Astrocyte of the spinal cord (primary cell): ENCODE measurements at regions not wholly inside any gene's neighbourhood (a gene's known extent, or its start where the extent isn't known, plus 50 kb on each side); places are given as distances from the start of the nearest gene placed in this dataset.

Source experiments
- DNase-seq: peaks from one replicate; pipeline ENCODE4 v3.0.0; 2011; ENCODE audit warnings: low read depth, low spot score
- H3K4me3 ChIP-seq: 2 replicates; pipeline ENCODE4 v1.5.1; 2011; ENCODE audit warnings: low read depth, mild to moderate bottlenecking, low read length, moderate library complexity
- in situ Hi-C: cut with HindIII; loops from 2 replicates; pipeline ENCODE4 v1.10.0; 2017; ENCODE audit warnings: low sequenced_read_pairs
- TF ChIP-seq, protein P1 (sequence below): IDR thresholded peaks from 2 replicates; pipeline ENCODE4 v1.5.1; 2012; ENCODE audit warnings: low read depth, mild to moderate bottlenecking, low read length, inconsistent platforms

DNA sequence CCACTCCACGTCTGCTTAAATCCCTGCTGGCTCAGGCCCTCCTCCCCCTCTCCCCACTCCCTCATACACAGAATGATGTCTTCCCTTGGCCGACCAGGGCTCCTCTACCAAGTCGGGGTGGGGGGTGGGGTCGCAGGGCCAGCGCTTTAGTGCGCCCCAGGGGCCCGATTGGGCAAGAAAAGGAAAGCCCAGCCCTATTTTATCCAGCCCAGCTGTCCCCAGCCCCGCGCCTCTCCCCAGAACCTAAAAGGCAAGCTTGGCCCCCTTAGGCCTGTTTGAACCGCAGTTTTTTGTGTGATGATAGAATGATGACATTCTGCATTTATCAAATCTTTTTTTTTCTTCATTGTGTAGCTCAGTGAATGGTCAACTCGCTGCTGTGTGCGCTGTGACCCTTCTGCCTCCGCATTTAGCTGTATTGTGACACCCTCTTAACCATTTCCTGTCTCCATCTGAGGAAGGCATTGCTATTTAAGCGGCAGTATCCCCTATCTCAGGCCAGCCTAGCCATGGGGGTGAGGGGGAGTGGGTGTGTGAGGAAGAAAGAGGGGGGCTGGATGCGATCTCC, 231.4 kb downstream of the HAUS1 start:
- no peak overlapping the region for H3K4me3 ChIP-seq

DNA sequence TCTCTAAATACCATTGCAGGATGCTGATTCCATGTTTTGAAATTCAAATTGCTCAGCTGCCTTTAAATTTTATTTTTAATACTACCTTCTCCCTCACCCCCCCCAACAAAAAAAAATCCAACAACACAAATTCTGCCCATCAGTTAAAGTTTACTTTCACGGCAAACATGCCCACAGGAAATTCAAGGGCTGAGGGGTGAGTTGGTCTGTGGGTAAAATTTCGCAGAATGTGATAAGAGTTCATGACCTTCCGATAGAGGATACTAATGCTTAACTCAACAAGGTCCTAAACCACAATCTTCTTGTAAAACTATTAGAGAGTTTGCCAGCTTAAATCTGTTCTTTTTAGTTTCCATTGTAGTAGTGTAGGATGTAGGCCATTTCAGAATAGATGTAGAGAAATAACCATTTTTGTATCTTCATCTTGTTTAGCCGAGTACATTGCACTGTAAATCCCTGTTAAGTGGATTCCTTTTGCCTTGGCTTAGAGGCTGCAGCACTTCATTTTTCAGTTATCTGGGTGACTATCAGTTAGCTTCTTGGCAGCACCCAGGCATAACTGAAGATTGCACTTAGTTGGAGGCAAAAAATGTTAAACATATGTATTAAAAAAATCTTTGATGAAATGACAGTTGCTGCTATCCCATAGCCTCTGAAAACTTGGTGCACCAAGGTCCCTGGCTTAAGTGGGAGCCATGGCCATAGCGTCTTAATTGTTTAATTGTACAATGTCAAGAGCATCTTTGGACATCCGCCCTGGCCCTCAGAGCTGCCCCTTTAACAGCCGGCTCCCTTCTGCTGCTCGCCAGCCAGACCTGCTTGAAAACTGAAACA, 232.3 kb downstream of the HAUS1 start:
- no peak for DNase-seq
- no peak overlapping the region for H3K4me3 ChIP-seq
- TF ChIP-seq, protein P1, sequence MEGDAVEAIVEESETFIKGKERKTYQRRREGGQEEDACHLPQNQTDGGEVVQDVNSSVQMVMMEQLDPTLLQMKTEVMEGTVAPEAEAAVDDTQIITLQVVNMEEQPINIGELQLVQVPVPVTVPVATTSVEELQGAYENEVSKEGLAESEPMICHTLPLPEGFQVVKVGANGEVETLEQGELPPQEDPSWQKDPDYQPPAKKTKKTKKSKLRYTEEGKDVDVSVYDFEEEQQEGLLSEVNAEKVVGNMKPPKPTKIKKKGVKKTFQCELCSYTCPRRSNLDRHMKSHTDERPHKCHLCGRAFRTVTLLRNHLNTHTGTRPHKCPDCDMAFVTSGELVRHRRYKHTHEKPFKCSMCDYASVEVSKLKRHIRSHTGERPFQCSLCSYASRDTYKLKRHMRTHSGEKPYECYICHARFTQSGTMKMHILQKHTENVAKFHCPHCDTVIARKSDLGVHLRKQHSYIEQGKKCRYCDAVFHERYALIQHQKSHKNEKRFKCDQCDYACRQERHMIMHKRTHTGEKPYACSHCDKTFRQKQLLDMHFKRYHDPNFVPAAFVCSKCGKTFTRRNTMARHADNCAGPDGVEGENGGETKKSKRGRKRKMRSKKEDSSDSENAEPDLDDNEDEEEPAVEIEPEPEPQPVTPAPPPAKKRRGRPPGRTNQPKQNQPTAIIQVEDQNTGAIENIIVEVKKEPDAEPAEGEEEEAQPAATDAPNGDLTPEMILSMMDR, result no peak
- in situ Hi-C loops, result no loop called here

More for the DNA sequence above, 231.4 kb downstream of the HAUS1 start:
- no peak for DNase-seq
- in situ Hi-C loops, result no loop called here
- TF ChIP-seq, protein P1, result no peak

DNA sequence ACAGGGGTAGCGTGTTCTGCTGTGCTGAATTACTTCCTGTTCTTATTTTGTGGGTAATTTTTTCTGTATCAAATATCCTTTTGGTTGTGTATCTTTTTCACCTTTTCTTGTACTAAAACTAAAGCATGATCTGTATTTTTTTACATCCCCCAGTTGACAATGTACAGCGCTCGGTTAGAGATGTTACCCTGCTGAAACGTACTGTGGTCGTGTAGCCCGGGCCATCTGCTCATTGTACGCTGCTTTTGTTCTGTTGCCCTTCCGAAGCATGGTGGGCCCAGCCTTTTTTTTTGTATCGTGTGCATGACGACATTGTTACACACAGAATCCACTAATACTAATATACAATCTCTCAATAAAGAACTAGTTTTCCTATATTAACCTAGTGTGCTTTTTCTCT, 233.1 kb downstream of the HAUS1 start:
- TF ChIP-seq, protein P1, result no peak

DNA sequence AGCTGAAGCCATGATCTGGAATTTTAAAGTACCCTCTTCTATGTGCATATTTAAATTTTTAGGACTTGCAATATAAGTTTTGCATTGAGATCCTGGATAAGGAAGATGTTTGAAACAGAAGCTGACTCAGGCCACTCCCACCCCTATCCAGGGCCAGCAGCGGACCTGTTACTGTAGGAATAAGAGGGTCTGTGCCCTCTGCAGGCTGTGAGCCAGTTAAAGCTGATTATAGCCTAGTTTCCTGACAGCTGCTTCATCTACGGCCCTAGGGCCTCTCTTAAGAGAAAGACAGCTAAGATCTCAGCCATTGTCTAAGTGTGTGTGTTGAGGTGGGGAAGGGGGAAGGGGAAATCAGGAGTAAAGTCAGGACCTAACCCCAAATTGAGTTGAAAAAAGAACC, 234.0 kb downstream of the HAUS1 start:
- DNase-seq, result no peak
- TF ChIP-seq, protein P1, result no peak
- in situ Hi-C loops, result no loop called here
- no peak overlapping the region for H3K4me3 ChIP-seq

More for the DNA sequence above, 233.1 kb downstream of the HAUS1 start:
- no peak overlapping the region for H3K4me3 ChIP-seq
- in situ Hi-C loops, result no loop called here
- no peak for DNase-seq

DNA sequence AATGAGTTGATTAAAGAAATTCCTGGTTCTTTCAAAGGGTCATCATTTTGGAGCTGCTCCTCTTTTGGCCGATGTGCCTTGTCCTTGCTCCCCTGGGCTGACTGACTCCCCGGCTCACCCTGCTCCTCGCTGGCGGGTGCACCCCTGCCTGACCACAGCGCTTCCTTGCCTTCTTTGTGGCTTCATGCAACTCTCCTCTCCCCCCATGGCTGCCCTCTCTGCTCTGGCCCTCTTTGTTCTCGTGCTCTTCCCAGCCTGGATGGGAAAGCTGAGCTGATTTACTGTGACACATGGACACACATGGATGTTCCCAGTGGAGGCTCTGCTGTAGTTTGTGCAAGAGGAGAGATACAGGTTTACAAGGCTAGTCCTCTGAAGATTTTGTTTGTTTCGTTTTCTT, 234.6 kb downstream of the HAUS1 start:
- in situ Hi-C loops, result no loop called here
- DNase-seq, result no peak
- TF ChIP-seq, protein P1, result no peak

DNA sequence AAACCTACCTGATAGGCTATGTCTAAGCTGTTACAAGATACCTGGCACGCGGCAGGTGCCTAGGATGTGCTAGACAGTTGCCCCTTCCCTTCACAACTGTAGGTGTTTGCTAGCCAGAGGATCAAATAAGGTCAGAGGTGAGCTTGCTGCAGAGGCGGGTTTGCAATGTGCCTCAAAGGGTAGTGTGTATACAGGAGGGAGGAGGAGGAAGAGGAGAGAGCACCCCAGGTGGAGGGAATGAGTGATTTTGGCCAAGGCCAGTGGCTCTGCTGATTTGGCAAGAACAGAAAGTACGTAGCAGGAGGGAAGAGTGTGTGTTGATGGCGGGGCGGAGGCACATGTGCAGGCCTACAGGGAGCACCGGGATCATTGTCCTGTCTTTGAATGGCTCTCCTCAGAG, 236.5 kb downstream of the HAUS1 start:
- H3K4me3 ChIP-seq, result no peak overlapping the region
- TF ChIP-seq, protein P1, result no peak
- in situ Hi-C loops, result no loop called here
- no peak for DNase-seq

More for the DNA sequence above, 234.6 kb downstream of the HAUS1 start:
- H3K4me3 ChIP-seq, result no peak overlapping the region
